Neural cell (in vitro differentiated cells): ENCODE measurements at regions not wholly inside any gene's neighbourhood (a gene's known extent, or its start where the extent isn't known, plus 50 kb on each side); places are given as distances from the start of the nearest gene placed in this dataset.

ENCODE experiments used
- H2AFZ ChIP-seq: fragments of 200-600, 300-800 bp; sonication (generic), shearing (Covaris generic); 2 replicates; pipeline ENCODE4 v1.6.0; 2014; ENCODE audit warnings: low read depth, mild to moderate bottlenecking, antibody characterized with exemption, low read length, moderate library complexity
- H3F3A ChIP-seq: fragments of 200-600 bp; shearing (Covaris generic); 2 replicates; pipeline ENCODE4 v1.6.1; 2016; ENCODE audit warnings: mild to moderate bottlenecking, moderate library complexity, mixed read lengths, antibody characterized with exemption, low read length; ENCODE audit not compliant: insufficient read depth, poor library complexity, severe bottlenecking
- H3K27ac ChIP-seq: fragments of 200-600, 300-800 bp; sonication (generic), shearing (Covaris generic); 2 replicates; pipeline ENCODE4 v1.5.1; 2014; ENCODE audit warnings: mild to moderate bottlenecking, low read length, moderate library complexity
- H3K27me3 ChIP-seq: fragments of 300-800, 200-600 bp; sonication (generic), shearing (Covaris generic); 2 replicates; pipeline ENCODE4 v1.6.0; 2014; ENCODE audit warnings: mild to moderate bottlenecking, low read depth, low read length, moderate library complexity; ENCODE audit not compliant: insufficient read depth
- H3K36me3 ChIP-seq: fragments of 300-800, 200-600 bp; sonication (generic), shearing (Covaris generic); 2 replicates; pipeline ENCODE4 v1.5.1; 2014; ENCODE audit warnings: mild to moderate bottlenecking, antibody characterized with exemption, low read length, moderate library complexity; ENCODE audit not compliant: insufficient read depth
- H3K4me2 ChIP-seq: fragments of 300-800, 200-600 bp; sonication (generic), shearing (Covaris generic); 2 replicates; pipeline ENCODE4 v1.6.0; 2014; ENCODE audit warnings: mild to moderate bottlenecking, low read length
- H3K4me3 ChIP-seq: fragments of 300-800, 200-600 bp; sonication (generic), shearing (Covaris generic); 2 replicates; pipeline ENCODE4 v1.5.1; 2014; ENCODE audit warnings: mild to moderate bottlenecking, low read length, moderate library complexity
- H3K79me2 ChIP-seq: fragments of 200-600 bp; shearing (Covaris generic); replicated peaks from 2 replicates; pipeline ENCODE4 v1.6.0; 2014; ENCODE audit warnings: mild to moderate bottlenecking, low read length, moderate library complexity; ENCODE audit not compliant: insufficient read depth
- H3K9ac ChIP-seq: fragments of 300-800, 200-600 bp; sonication (generic), shearing (Covaris generic); 2 replicates; pipeline ENCODE4 v1.6.1; 2016; ENCODE audit warnings: mild to moderate bottlenecking, low read length, mixed read lengths
- H3K9me2 ChIP-seq: fragments of 200-600 bp; shearing (Covaris generic); 2 replicates; pipeline ENCODE4 v1.6.1; 2016; ENCODE audit warnings: mild to moderate bottlenecking, low read length, mixed read lengths; ENCODE audit not compliant: insufficient read depth
- H3K9me3 ChIP-seq: fragments of 200-600, 300-800 bp; sonication (generic), shearing (Covaris generic); 2 replicates; pipeline ENCODE4 v1.6.1; 2016; ENCODE audit warnings: mild to moderate bottlenecking, mixed run types, low read length, moderate library complexity, mixed read lengths
- H4K20me1 ChIP-seq: fragments of 200-600 bp; shearing (Covaris generic); 2 replicates; pipeline ENCODE4 v1.6.1; 2016; ENCODE audit warnings: mild to moderate bottlenecking, mixed run types; ENCODE audit not compliant: insufficient read depth
- EP300 ChIP-seq: fragments of 450-650 bp; conservative IDR thresholded peaks from 2 replicates; pipeline ENCODE4 v1.6.1; 2014; ENCODE audit warnings: antibody characterized with exemption, mild to moderate bottlenecking, moderate library complexity; ENCODE audit not compliant: poor library complexity, severe bottlenecking
- EZH2 ChIP-seq: fragments of 200-600, 300-800 bp; shearing (Covaris generic), sonication (generic); IDR thresholded peaks from 2 replicates; pipeline ENCODE4 v1.6.1; 2014; ENCODE audit warnings: antibody characterized with exemption, low read length, borderline replicate concordance, mild to moderate bottlenecking; ENCODE audit not compliant: insufficient read depth, poor library complexity, severe bottlenecking
- MXI1 ChIP-seq: fragments of 450-650 bp; conservative IDR thresholded peaks from 2 replicates; pipeline ENCODE4 v1.6.1; 2014; ENCODE audit warnings: antibody characterized with exemption, mild to moderate bottlenecking; ENCODE audit not compliant: poor library complexity, severe bottlenecking
- POLR2AphosphoS5 ChIP-seq: IDR thresholded peaks from 2 replicates; pipeline ENCODE4 v1.6.1; 2012
- RAD21 ChIP-seq: fragments of 450-650 bp; conservative IDR thresholded peaks from 2 replicates; pipeline ENCODE4 v1.6.1; 2014; ENCODE audit warnings: antibody characterized with exemption, mild to moderate bottlenecking, moderate library complexity
- REST ChIP-seq: IDR thresholded peaks from 2 replicates; pipeline ENCODE4 v1.6.1; 2012; ENCODE audit warnings: borderline replicate concordance
- SMC3 ChIP-seq: fragments of 450-650 bp; conservative IDR thresholded peaks from 2 replicates; pipeline ENCODE4 v1.6.1; 2014; ENCODE audit warnings: antibody characterized with exemption, mild to moderate bottlenecking, moderate library complexity; ENCODE audit not compliant: poor library complexity
- TAF1 ChIP-seq: IDR thresholded peaks from 2 replicates; pipeline ENCODE4 v1.6.1; 2012; ENCODE audit warnings: low read depth
- TF ChIP-seq, protein P1 (sequence below): fragments of 450-650 bp; IDR thresholded peaks from 2 replicates; pipeline ENCODE4 v1.5.1; 2014; ENCODE audit warnings: antibody characterized with exemption, mild to moderate bottlenecking, moderate library complexity; ENCODE audit not compliant: poor library complexity, severe bottlenecking

DNA sequence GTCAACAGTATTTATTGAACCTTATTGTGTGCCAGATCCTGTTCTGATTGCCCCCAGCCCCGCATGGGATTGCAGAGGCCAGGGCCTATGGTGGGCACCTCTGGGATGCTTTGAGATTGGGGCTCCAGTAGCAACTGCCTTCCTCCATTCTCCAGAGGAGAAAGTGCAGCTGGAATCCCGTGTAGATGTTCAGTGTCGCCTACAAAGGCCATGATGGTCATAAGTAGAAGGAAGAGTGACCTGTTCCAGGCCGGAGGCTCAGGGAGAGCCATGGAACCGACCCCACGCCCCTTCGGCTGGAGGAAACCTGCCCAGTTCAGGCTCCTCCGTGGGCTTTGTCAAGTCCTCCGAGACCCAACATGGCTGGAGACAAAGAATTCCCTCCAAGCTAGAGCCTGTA lies 287.5 kb downstream of the FBXW7 start:
- no peaks in the 10 kb centered on the region for H3F3A ChIP-seq
- H2AFZ ChIP-seq: no peak overlapping the region
- H3K4me3 ChIP-seq: no peak overlapping the region
- H3K27me3 ChIP-seq: no peaks in the 10 kb centered on the region
- H3K79me2 ChIP-seq: no peaks in the 10 kb centered on the region
- H3K27ac ChIP-seq: no peak overlapping the region
- TF ChIP-seq POLR2AphosphoS5 (no peak), MXI1 (no peak), SMC3 (no peak)
- H3K9me3 ChIP-seq: no peaks in the 10 kb centered on the region
- H4K20me1 ChIP-seq: no peaks in the 10 kb centered on the region
- no peak overlapping the region for H3K4me2 ChIP-seq
- H3K36me3 ChIP-seq: no peaks in the 10 kb centered on the region
- H3K9me2 ChIP-seq: no peaks in the 10 kb centered on the region
- H3K9ac ChIP-seq: no peak overlapping the region

- H3F3A ChIP-seq: no peaks in the 10 kb centered on the region
- no peak overlapping the region for H3K9ac ChIP-seq
- H3K27me3 ChIP-seq: no peaks in the 10 kb centered on the region
- H3K79me2 ChIP-seq: no peaks in the 10 kb centered on the region
- no peak overlapping the region for H3K4me3 ChIP-seq
- no peaks in the 10 kb centered on the region for H4K20me1 ChIP-seq
- no peaks in the 10 kb centered on the region for H3K9me2 ChIP-seq
- H2AFZ ChIP-seq: no peak overlapping the region
- no peaks in the 10 kb centered on the region for H3K9me3 ChIP-seq
- H3K36me3 ChIP-seq: no peaks in the 10 kb centered on the region
- TF ChIP-seq POLR2AphosphoS5: no peak
- no peak for TF ChIP-seq RAD21
- TF ChIP-seq TAF1: no peak
- TF ChIP-seq MXI1: no peak
- TF ChIP-seq, protein P1, sequence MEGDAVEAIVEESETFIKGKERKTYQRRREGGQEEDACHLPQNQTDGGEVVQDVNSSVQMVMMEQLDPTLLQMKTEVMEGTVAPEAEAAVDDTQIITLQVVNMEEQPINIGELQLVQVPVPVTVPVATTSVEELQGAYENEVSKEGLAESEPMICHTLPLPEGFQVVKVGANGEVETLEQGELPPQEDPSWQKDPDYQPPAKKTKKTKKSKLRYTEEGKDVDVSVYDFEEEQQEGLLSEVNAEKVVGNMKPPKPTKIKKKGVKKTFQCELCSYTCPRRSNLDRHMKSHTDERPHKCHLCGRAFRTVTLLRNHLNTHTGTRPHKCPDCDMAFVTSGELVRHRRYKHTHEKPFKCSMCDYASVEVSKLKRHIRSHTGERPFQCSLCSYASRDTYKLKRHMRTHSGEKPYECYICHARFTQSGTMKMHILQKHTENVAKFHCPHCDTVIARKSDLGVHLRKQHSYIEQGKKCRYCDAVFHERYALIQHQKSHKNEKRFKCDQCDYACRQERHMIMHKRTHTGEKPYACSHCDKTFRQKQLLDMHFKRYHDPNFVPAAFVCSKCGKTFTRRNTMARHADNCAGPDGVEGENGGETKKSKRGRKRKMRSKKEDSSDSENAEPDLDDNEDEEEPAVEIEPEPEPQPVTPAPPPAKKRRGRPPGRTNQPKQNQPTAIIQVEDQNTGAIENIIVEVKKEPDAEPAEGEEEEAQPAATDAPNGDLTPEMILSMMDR: no peak
- no peak for TF ChIP-seq EZH2
- TF ChIP-seq EP300: no peak
- no peak overlapping the region for H3K4me2 ChIP-seq
- no peak overlapping the region for H3K27ac ChIP-seq
Measured at GRCh38 chr4:152247271-152247975, 288.5 kb downstream of the FBXW7 start.

- no peak for TF ChIP-seq REST
- TF ChIP-seq SMC3: no peak
- TF ChIP-seq MXI1: no peak
- TF ChIP-seq TAF1: no peak
- TF ChIP-seq EP300: no peak
- no peak for TF ChIP-seq EZH2
- TF ChIP-seq, protein P1: no peak
- no peak for TF ChIP-seq POLR2AphosphoS5
- no peak for TF ChIP-seq RAD21
- H3F3A ChIP-seq: no peaks in the 10 kb centered on the region
- H4K20me1 ChIP-seq: no peaks in the 10 kb centered on the region
- no peak overlapping the region for H2AFZ ChIP-seq
- no peak overlapping the region for H3K9ac ChIP-seq
- H3K9me3 ChIP-seq: no peaks in the 10 kb centered on the region
- no peaks in the 10 kb centered on the region for H3K79me2 ChIP-seq
- no peak overlapping the region for H3K4me2 ChIP-seq
- no peak overlapping the region for H3K27ac ChIP-seq
- no peaks in the 10 kb centered on the region for H3K27me3 ChIP-seq
- H3K9me2 ChIP-seq: no peaks in the 10 kb centered on the region
- no peaks in the 10 kb centered on the region for H3K36me3 ChIP-seq
- H3K4me3 ChIP-seq: no peak overlapping the region
Measured at GRCh38 chr4:152246659-152247058, 289.2 kb downstream of the FBXW7 start.
